ENCODE measurements at regions not wholly inside any gene's neighbourhood (a gene's known extent, or its start where the extent isn't known, plus 50 kb on each side); places are given as distances from the start of the nearest gene placed in this dataset.

- no peak overlapping the region for H3K4me3 ChIP-seq
- no peaks in the 10 kb centered on the region for H3K9me3 ChIP-seq (ENCODE audit: control insufficient read depth in 4 of 4, insufficient read depth in 3 of 4, low read length in 3 of 4)
- no peak overlapping the region for H3K9ac ChIP-seq (ENCODE audit: insufficient read depth in 1 of 2, low read length in 2 of 2)
- H3K4me1 ChIP-seq (ENCODE audit: control insufficient read depth in 5 of 5, insufficient read depth in 5 of 5, low read length in 5 of 5): peaks cover 0 to 49% (median 15%) of the 10 kb centered on the region in 5 donors
- H3K27ac ChIP-seq (ENCODE audit: low read depth in 1 of 2, low read length in 1 of 2): no peak overlapping the region
- 64 to 74% methylated on average over 21 of the region's 21 CpGs for WGBS, 2 donors
- no peak for TF ChIP-seq CTCF (IDR thresholded peaks at IDR 0.05; ENCODE audit: control extremely low read depth, extremely low read depth)
- ATAC-seq (ENCODE audit: insufficient read depth, low FRiP score) (no peak), DNase-seq (peak; percentile 41 to 60 (median 60))
- no peaks in the 10 kb centered on the region for H3K36me3 ChIP-seq (ENCODE audit: control insufficient read depth in 4 of 4, insufficient read depth in 4 of 4, low read length in 4 of 4)
- no peaks in the 10 kb centered on the region for H3K27me3 ChIP-seq (ENCODE audit: control insufficient read depth in 3 of 3, insufficient read depth in 3 of 3, low read length in 2 of 3)
Measured at GRCh38 chr16:85473909-85474620, 139.1 kb upstream of the GSE1 start.

GRCh38 chr16:85474621-85475217, 138.4 kb upstream of the GSE1 start:
- Histone ChIP-seq H3K9ac (ENCODE audit: insufficient read depth in 1 of 2, low read length in 2 of 2) (no peak overlapping the region), H3K4me1 (ENCODE audit: control insufficient read depth in 5 of 5, insufficient read depth in 5 of 5, low read length in 5 of 5) (peaks cover 0 to 49% (median 15%) of the 10 kb centered on the region in 5 donors), H3K36me3 (ENCODE audit: control insufficient read depth in 4 of 4, insufficient read depth in 4 of 4, low read length in 4 of 4) (no peaks in the 10 kb centered on the region), H3K27ac (ENCODE audit: low read depth in 1 of 2, low read length in 1 of 2) (no peak overlapping the region), H3K27me3 (ENCODE audit: control insufficient read depth in 3 of 3, insufficient read depth in 3 of 3, low read length in 2 of 3) (no peaks in the 10 kb centered on the region), H3K4me3 (no peak overlapping the region), H3K9me3 (ENCODE audit: control insufficient read depth in 4 of 4, insufficient read depth in 3 of 4, low read length in 3 of 4) (no peaks in the 10 kb centered on the region)
- WGBS, 2 donors: 55 to 65% methylated on average over 9 of the region's 9 CpGs
- no peak for TF ChIP-seq CTCF (IDR thresholded peaks at IDR 0.05; ENCODE audit: control extremely low read depth, extremely low read depth)
- no peak for ATAC-seq (ENCODE audit: insufficient read depth, low FRiP score)
- peak in 1 of 3 donors; percentile 62 for DNase-seq

- no peak overlapping the region for H3K9ac ChIP-seq (ENCODE audit: insufficient read depth in 1 of 2, low read length in 2 of 2)
- no peak overlapping the region for H3K27ac ChIP-seq (ENCODE audit: low read depth in 1 of 2, low read length in 1 of 2)
- DNase-seq: no peak
- no peaks in the 10 kb centered on the region for H3K27me3 ChIP-seq (ENCODE audit: control insufficient read depth in 3 of 3, insufficient read depth in 3 of 3, low read length in 2 of 3)
- H3K9me3 ChIP-seq (ENCODE audit: control insufficient read depth in 4 of 4, insufficient read depth in 3 of 4, low read length in 3 of 4): no peaks in the 10 kb centered on the region
- WGBS, 2 donors: 77 to 91% methylated on average over 8 of the region's 8 CpGs
- no peaks in the 10 kb centered on the region for H3K36me3 ChIP-seq (ENCODE audit: control insufficient read depth in 4 of 4, insufficient read depth in 4 of 4, low read length in 4 of 4)
- no peak overlapping the region for H3K4me3 ChIP-seq
- ATAC-seq (ENCODE audit: insufficient read depth, low FRiP score): no peak
- H3K4me1 ChIP-seq (ENCODE audit: control insufficient read depth in 5 of 5, insufficient read depth in 5 of 5, low read length in 5 of 5): peaks cover 0 to 49% (median 15%) of the 10 kb centered on the region in 5 donors
- TF ChIP-seq CTCF (IDR thresholded peaks at IDR 0.05; ENCODE audit: control extremely low read depth, extremely low read depth): no peak
Measured at GRCh38 chr16:85475233-85475632, 137.9 kb upstream of the GSE1 start.
